Mesendoderm (in vitro differentiated cells): ENCODE measurements at regions not wholly inside any gene's neighbourhood (a gene's known extent, or its start where the extent isn't known, plus 50 kb on each side); places are given as distances from the start of the nearest gene placed in this dataset.
"Not testable (repeated sequence)": the region's sequence is repeated elsewhere in the genome, so short reads cannot be mapped to it uniquely, and the experiment has no call there.

ENCODE experiments used
- DNase-seq: peaks from one replicate; pipeline ENCODE4 v3.0.0; 2013
- H2AK5ac ChIP-seq: 2 replicates; pipeline ENCODE4 v1.6.1; 2013; ENCODE audit warnings: low read length, inconsistent platforms
- H2BK120ac ChIP-seq: 2 replicates; pipeline ENCODE4 v1.6.1; 2013; ENCODE audit warnings: low read depth, mild to moderate bottlenecking, low read length, moderate library complexity, mixed read lengths
- H2BK15ac ChIP-seq: replicated peaks from 2 replicates; pipeline ENCODE4 v1.6.1; 2013; ENCODE audit warnings: low read depth, mild to moderate bottlenecking, moderate library complexity
- H2BK5ac ChIP-seq: 2 replicates; pipeline ENCODE4 v1.6.1; 2013; ENCODE audit warnings: low read length, inconsistent platforms
- H3K18ac ChIP-seq: 2 replicates; pipeline ENCODE4 v1.6.1; 2013; ENCODE audit warnings: mild to moderate bottlenecking, low read length, mixed read lengths
- H3K23ac ChIP-seq: one replicate; pipeline ENCODE4 v1.6.1; 2013; ENCODE audit warnings: low read length
- H3K27ac ChIP-seq: 2 replicates; pipeline ENCODE4 v1.5.1; 2013; ENCODE audit warnings: low read depth, mild to moderate bottlenecking, inconsistent platforms, low read length, moderate library complexity
- H3K27me3 ChIP-seq: 2 replicates; pipeline ENCODE4 v1.6.1; 2013; ENCODE audit warnings: low read length, control low read depth, mild to moderate bottlenecking, inconsistent platforms; ENCODE audit not compliant: insufficient read depth, poor library complexity
- H3K36me3 ChIP-seq: 2 replicates; pipeline ENCODE4 v1.6.1; 2013; ENCODE audit warnings: low read length, inconsistent platforms; ENCODE audit not compliant: control insufficient read depth, insufficient read depth
- H3K4ac ChIP-seq: one replicate; pipeline ENCODE4 v1.6.1; 2013; ENCODE audit warnings: low read depth, mild to moderate bottlenecking, low read length, moderate library complexity
- H3K4me1 ChIP-seq: 2 replicates; pipeline ENCODE4 v1.6.1; 2013; ENCODE audit warnings: low read depth, low read length, inconsistent platforms; ENCODE audit not compliant: control insufficient read depth
- H3K4me2 ChIP-seq: 2 replicates; pipeline ENCODE4 v1.6.1; 2013; ENCODE audit warnings: low read length
- H3K4me3 ChIP-seq: 2 replicates; pipeline ENCODE4 v1.5.1; 2013; ENCODE audit warnings: mild to moderate bottlenecking, low read length
- H3K56ac ChIP-seq: one replicate; pipeline ENCODE4 v1.6.1; 2013; ENCODE audit warnings: low read length
- H3K79me1 ChIP-seq: 2 replicates; pipeline ENCODE4 v1.6.1; 2013; ENCODE audit warnings: low read length, inconsistent platforms
- H3K79me2 ChIP-seq: 2 replicates; pipeline ENCODE4 v1.6.1; 2013; ENCODE audit warnings: mild to moderate bottlenecking, low read length; ENCODE audit not compliant: control insufficient read depth, insufficient read depth
- H3K9ac ChIP-seq: 2 replicates; pipeline ENCODE4 v1.6.1; 2013; ENCODE audit warnings: low read length, inconsistent platforms
- H4K5ac ChIP-seq: one replicate; pipeline ENCODE4 v1.6.1; 2013; ENCODE audit warnings: low read length
- H4K8ac ChIP-seq: one replicate; pipeline ENCODE4 v1.6.1; 2013; ENCODE audit warnings: low read depth, mild to moderate bottlenecking, control low read depth, low read length, moderate library complexity
- WGBS: extraction: QIAGEN DNeasy Blood & Tissue Kit; methylation state at CpG from one replicate; pipeline ENCODE4 v1.1.7; 2013; ENCODE audit warnings: low lambda C conversion rate, missing lambda C conversion rate; ENCODE audit not compliant: insufficient coverage; ENCODE audit errors: extremely low coverage; 5-methylcytosine and 5-hydroxymethylcytosine counted together

DNA sequence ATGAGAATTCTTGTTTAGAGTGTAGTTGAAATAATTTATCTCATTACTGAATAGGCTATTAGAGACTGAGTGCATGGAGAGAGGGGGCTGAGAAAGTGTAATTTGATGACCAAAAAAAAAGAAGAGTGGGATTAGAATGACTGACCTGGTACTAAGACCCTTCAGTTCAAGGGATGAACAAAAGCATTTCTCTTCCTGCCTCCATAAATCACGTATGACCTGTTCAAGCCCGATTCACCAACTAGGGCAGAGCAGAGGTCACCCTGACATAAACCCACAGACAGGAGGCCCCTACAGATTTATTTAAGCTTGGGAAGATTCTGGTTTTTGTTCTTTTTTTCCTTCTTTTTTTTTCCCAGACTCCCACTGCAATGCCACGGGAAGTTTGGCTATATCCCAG is 123.7 kb upstream of the COP1 start:
- Histone ChIP-seq H2AK5ac (no peak overlapping the region), H3K36me3 (no peaks in the 10 kb centered on the region), H3K23ac (no peak overlapping the region), H3K79me2 (no peaks in the 10 kb centered on the region), H3K79me1 (no peaks in the 10 kb centered on the region), H3K27ac (no peak overlapping the region), H2BK5ac (no peak overlapping the region), H3K4me1 (no peaks in the 10 kb centered on the region), H3K4me2 (no peak overlapping the region), H3K56ac (no peak overlapping the region), H3K9ac (no peak overlapping the region), H3K18ac (no peak overlapping the region), H2BK120ac (no peak overlapping the region), H3K4ac (no peak overlapping the region), H3K27me3 (no peaks in the 10 kb centered on the region), H4K5ac (no peak overlapping the region), H2BK15ac (no peak overlapping the region), H3K4me3 (no peak overlapping the region), H4K8ac (no peak overlapping the region)
- no peak for DNase-seq
- no CpG with 5 or more reads among the region's 3 CpGs for WGBS

DNA sequence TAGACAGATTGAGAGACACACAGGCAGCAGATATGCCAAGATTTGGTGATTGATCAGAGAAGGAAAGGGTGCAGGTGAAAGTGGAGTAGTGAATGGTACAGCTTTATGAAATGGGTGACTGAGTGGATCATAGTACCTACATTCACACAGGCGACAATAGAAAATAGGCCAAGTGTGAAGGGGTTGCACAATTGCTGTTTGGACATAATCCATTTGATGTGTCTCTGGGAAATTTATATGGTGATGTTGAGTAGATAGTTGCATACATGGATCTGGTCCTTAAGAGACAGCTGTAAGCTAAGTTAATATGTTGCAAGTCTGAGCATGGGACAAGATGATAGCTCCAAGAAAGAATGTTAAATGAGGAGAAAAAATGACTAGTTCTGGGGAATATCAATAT is 118.6 kb upstream of the COP1 start:
- H3K18ac ChIP-seq, result no peak overlapping the region
- no peaks in the 10 kb centered on the region for H3K4me1 ChIP-seq
- H2BK15ac ChIP-seq, result no peak overlapping the region
- H4K5ac ChIP-seq, result no peak overlapping the region
- no peak overlapping the region for H3K9ac ChIP-seq
- H3K27ac ChIP-seq, result no peak overlapping the region
- no peaks in the 10 kb centered on the region for H3K79me2 ChIP-seq
- H3K56ac ChIP-seq, result no peak overlapping the region
- no peak overlapping the region for H3K4me3 ChIP-seq
- no CpG with 5 or more reads among the region's 1 CpG for WGBS
- H3K23ac ChIP-seq, result no peak overlapping the region
- H2BK5ac ChIP-seq, result no peak overlapping the region
- no peak overlapping the region for H3K4ac ChIP-seq
- no peaks in the 10 kb centered on the region for H3K27me3 ChIP-seq
- no peak for DNase-seq
- no peaks in the 10 kb centered on the region for H3K79me1 ChIP-seq
- no peak overlapping the region for H3K4me2 ChIP-seq
- H3K36me3 ChIP-seq, result no peaks in the 10 kb centered on the region
- no peak overlapping the region for H2AK5ac ChIP-seq
- H4K8ac ChIP-seq, result no peak overlapping the region
- no peak overlapping the region for H2BK120ac ChIP-seq

- Histone ChIP-seq H2BK5ac (no peak overlapping the region), H3K36me3 (no peaks in the 10 kb centered on the region), H3K4me3 (no peak overlapping the region), H3K27me3 (no peaks in the 10 kb centered on the region), H3K4ac (no peak overlapping the region), H4K5ac (no peak overlapping the region), H3K79me1 (no peaks in the 10 kb centered on the region), H2BK120ac (no peak overlapping the region), H3K4me1 (no peaks in the 10 kb centered on the region), H3K23ac (no peak overlapping the region), H3K27ac (no peak overlapping the region), H4K8ac (no peak overlapping the region), H3K9ac (no peak overlapping the region), H3K18ac (no peak overlapping the region), H2AK5ac (no peak overlapping the region), H3K79me2 (no peaks in the 10 kb centered on the region), H2BK15ac (no peak overlapping the region), H3K4me2 (no peak overlapping the region), H3K56ac (no peak overlapping the region)
- WGBS, result no CpG with 5 or more reads among the region's 3 CpGs
- no peak for DNase-seq
Observed at GRCh38 chr1:176323472-176323871, 116.4 kb upstream of the COP1 start.

DNA sequence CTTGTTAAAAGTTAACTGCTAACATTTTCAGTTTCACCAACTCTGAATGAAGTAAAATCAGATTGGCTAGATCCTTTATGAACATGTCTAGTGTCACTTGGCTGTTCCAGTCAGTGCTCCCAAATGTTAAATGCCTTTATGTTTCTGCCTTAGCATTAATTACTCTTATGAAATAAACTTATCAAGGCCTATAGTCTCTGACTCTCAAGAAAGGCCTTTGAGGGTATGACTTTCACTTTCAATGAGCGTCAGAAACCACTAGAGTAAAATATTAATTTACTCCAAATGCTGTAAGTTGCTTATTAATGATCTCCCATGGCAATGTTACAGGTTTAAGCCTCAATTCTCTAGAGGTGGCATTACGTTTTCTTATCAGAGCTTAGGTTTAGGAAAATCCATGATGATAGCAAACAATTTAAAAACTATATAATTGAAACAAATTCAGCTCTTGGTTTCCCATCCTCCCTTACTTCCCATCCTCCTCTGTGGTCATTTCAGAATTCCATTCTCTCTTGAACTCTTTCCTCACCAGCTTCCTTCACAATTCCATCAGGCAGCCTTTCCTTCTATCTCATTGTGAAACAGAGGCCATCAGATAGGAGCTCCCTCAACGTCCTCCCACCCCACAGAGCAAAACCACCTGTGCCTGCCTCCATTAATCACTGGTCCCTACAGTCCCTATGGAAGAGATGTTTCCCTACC is 108.6 kb upstream of the COP1 start:
- DNase-seq, result no peak
- no peaks in the 10 kb centered on the region for H3K79me2 ChIP-seq
- no peak overlapping the region for H3K56ac ChIP-seq
- H4K8ac ChIP-seq, result no peak overlapping the region
- H2BK5ac ChIP-seq, result no peak overlapping the region
- no peak overlapping the region for H3K18ac ChIP-seq
- H3K23ac ChIP-seq, result no peak overlapping the region
- H3K79me1 ChIP-seq, result no peaks in the 10 kb centered on the region
- WGBS, result no CpG with 5 or more reads among the region's 3 CpGs
- H3K4ac ChIP-seq, result no peak overlapping the region
- no peaks in the 10 kb centered on the region for H3K36me3 ChIP-seq
- no peaks in the 10 kb centered on the region for H3K4me1 ChIP-seq
- no peak overlapping the region for H2BK15ac ChIP-seq
- H3K4me2 ChIP-seq, result no peak overlapping the region
- no peak overlapping the region for H3K9ac ChIP-seq
- H3K27ac ChIP-seq, result no peak overlapping the region
- no peak overlapping the region for H4K5ac ChIP-seq
- no peak overlapping the region for H2AK5ac ChIP-seq
- H3K27me3 ChIP-seq, result no peaks in the 10 kb centered on the region
- H3K4me3 ChIP-seq, result no peak overlapping the region
- H2BK120ac ChIP-seq, result no peak overlapping the region

DNA sequence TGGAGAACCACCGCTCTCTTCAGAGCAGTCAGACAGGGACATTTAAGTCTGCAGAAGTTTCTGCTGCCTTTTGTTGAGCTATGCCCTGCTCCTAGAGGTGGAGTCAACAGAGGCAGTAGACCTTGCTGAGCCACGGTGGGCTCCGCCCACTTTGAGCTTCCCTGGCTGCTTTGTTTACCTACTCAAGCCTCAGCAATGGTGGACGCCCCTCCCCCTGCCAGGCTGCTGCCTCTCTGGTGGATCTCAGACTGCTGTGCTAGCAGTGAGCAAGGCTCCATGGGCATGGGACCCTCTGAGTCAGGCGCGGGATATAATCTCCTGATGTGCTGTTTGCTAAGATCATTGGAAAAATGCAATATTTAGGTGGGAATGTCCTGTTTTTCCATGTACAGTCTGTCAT is 89.5 kb upstream of the COP1 start:
- not testable (repeated sequence) for H3K9ac ChIP-seq, H3K56ac ChIP-seq, H4K5ac ChIP-seq, H2BK15ac ChIP-seq, H3K4me3 ChIP-seq, H2AK5ac ChIP-seq, H3K27ac ChIP-seq, DNase-seq, H3K23ac ChIP-seq, H3K4me1 ChIP-seq, H4K8ac ChIP-seq, H3K4me2 ChIP-seq, H3K27me3 ChIP-seq, H2BK120ac ChIP-seq, H3K79me1 ChIP-seq, H2BK5ac ChIP-seq, H3K36me3 ChIP-seq, H3K79me2 ChIP-seq, H3K4ac ChIP-seq, H3K18ac ChIP-seq
- no CpG with 5 or more reads among the region's 6 CpGs for WGBS

DNA sequence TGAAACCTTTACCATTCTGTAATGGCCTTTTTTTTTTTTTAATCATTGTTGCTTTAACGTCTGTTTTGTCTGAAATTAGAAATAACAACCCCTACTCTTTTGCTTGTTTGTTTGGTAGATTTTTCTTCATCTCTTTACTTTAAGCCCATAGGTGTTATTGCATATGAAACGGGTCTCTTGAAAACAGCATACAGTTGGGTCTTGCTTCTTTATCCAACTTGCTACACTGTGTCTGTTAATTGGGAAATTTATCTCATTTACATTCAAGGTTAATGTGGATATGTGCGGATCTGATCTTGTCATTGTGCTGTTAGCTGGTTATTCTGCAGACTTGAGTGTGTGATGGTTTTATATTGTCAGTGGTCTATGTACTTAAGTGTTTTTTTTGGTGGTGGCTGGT is 78.9 kb upstream of the COP1 start:
- WGBS, result no CpG with 5 or more reads among the region's 3 CpGs
- Histone ChIP-seq H3K27ac (no peak overlapping the region), H3K4me1 (no peaks in the 10 kb centered on the region), H3K23ac (no peak overlapping the region), H3K9ac (no peak overlapping the region), H3K4me2 (no peak overlapping the region), H3K27me3 (no peaks in the 10 kb centered on the region), H4K8ac (no peak overlapping the region), H3K79me2 (no peaks in the 10 kb centered on the region), H4K5ac (no peak overlapping the region), H2BK5ac (no peak overlapping the region), H2AK5ac (no peak overlapping the region), H2BK120ac (no peak overlapping the region), H3K36me3 (no peaks in the 10 kb centered on the region), H2BK15ac (no peak overlapping the region), H3K4me3 (no peak overlapping the region), H3K18ac (no peak overlapping the region), H3K79me1 (no peaks in the 10 kb centered on the region), H3K4ac (no peak overlapping the region), H3K56ac (no peak overlapping the region)
- no peak for DNase-seq
